Neuronal stem cell (in vitro differentiated cells): ENCODE measurements at regions not wholly inside any gene's neighbourhood (a gene's known extent, or its start where the extent isn't known, plus 50 kb on each side); places are given as distances from the start of the nearest gene placed in this dataset. TPM values are rescaled to one million over a fixed set of nuclear protein-coding genes. Genes with fewer than 3 reads are reported as not detected.

Experiments
- DNase-seq: peaks from one replicate; pipeline ENCODE4 v3.0.0-alpha.2; 2013; ENCODE audit warnings: low spot score
- H2AFZ ChIP-seq: one replicate; pipeline ENCODE4 v1.6.1; 2013; ENCODE audit warnings: mild to moderate bottlenecking, low read length, inconsistent platforms
- H2AK5ac ChIP-seq: 2 replicates; pipeline ENCODE4 v1.6.1; 2013; ENCODE audit warnings: low read depth, mild to moderate bottlenecking, inconsistent platforms, low read length, moderate library complexity, mixed read lengths
- H2BK120ac ChIP-seq: 2 replicates; pipeline ENCODE4 v1.6.1; 2013; ENCODE audit warnings: low read depth, mild to moderate bottlenecking, inconsistent platforms, low read length, moderate library complexity, mixed read lengths
- H2BK12ac ChIP-seq: one replicate; pipeline ENCODE4 v1.6.1; 2013; ENCODE audit warnings: low read length, inconsistent platforms
- H2BK15ac ChIP-seq: 2 replicates; pipeline ENCODE4 v1.6.1; 2013; ENCODE audit warnings: mild to moderate bottlenecking, low read length, inconsistent platforms, mixed read lengths
- H2BK5ac ChIP-seq: one replicate; pipeline ENCODE4 v1.6.1; 2013; ENCODE audit warnings: inconsistent platforms, mild to moderate bottlenecking, low read length, moderate library complexity
- H3K14ac ChIP-seq: one replicate; pipeline ENCODE4 v1.6.1; 2013; ENCODE audit warnings: low read length, inconsistent platforms
- H3K18ac ChIP-seq: 2 replicates; pipeline ENCODE4 v1.6.1; 2013; ENCODE audit warnings: low read length, inconsistent platforms
- H3K23ac ChIP-seq: 2 replicates; pipeline ENCODE4 v1.6.1; 2013; ENCODE audit warnings: low read depth, mild to moderate bottlenecking, mixed read lengths, low read length, inconsistent platforms; ENCODE audit not compliant: poor library complexity
- H3K27ac ChIP-seq: replicated peaks from 3 replicates; pipeline ENCODE4 v1.5.1; 2013; ENCODE audit warnings: low read length, inconsistent platforms
- H3K27me3 ChIP-seq, 3 experiments: 2 replicates each; pipeline ENCODE4 v1.6.1; 2013; ENCODE audit warnings: low read length in 3 of 3, mild to moderate bottlenecking in 2 of 3, inconsistent platforms in 1 of 3, low read depth in 1 of 3, mixed read lengths in 1 of 3, moderate library complexity in 1 of 3; ENCODE audit not compliant: control insufficient read depth in 3 of 3, insufficient read depth in 3 of 3
- H3K36me3 ChIP-seq, 2 donors: replicated peaks in 1 of 2; 2 replicates each; pipeline ENCODE4 v1.6.1; 2013; ENCODE audit warnings: low read length in 2 of 2; ENCODE audit not compliant: control insufficient read depth in 2 of 2, insufficient read depth in 2 of 2
- H3K4ac ChIP-seq: 2 replicates; pipeline ENCODE4 v1.6.1; 2013; ENCODE audit warnings: inconsistent platforms, mild to moderate bottlenecking, low read length, moderate library complexity
- H3K4me1 ChIP-seq, 2 donors: 1 replicate in 1 of 2; 2 replicates in 1 of 2; pipeline ENCODE4 v1.6.1; 2013; ENCODE audit warnings: low read length in 2 of 2, low read depth in 1 of 2; ENCODE audit not compliant: control insufficient read depth in 2 of 2, insufficient read depth in 1 of 2
- H3K4me2 ChIP-seq: one replicate; pipeline ENCODE4 v1.6.1; 2013; ENCODE audit warnings: mild to moderate bottlenecking, low read length, inconsistent platforms; ENCODE audit not compliant: insufficient read depth, poor library complexity, severe bottlenecking
- H3K4me3 ChIP-seq, 2 donors: 2 replicates each; pipeline ENCODE4 v1.5.1; 2013; ENCODE audit warnings: low read length in 2 of 2, mild to moderate bottlenecking in 2 of 2, inconsistent platforms in 1 of 2, moderate library complexity in 1 of 2
- H3K79me1 ChIP-seq: one replicate; pipeline ENCODE4 v1.6.1; 2013; ENCODE audit warnings: low read depth, mild to moderate bottlenecking, inconsistent platforms, low read length, moderate library complexity
- H3K9ac ChIP-seq: one replicate; pipeline ENCODE4 v1.6.1; 2013; ENCODE audit warnings: mild to moderate bottlenecking, low read depth, low read length, inconsistent platforms; ENCODE audit not compliant: poor library complexity
- H3K9me3 ChIP-seq, 2 donors: replicated peaks in 1 of 2; 2 replicates each; pipeline versions ENCODE3 to v1.6.1; 2013; ENCODE audit warnings: low read length in 2 of 2, mild to moderate bottlenecking in 2 of 2, inconsistent platforms in 1 of 2, low read depth in 1 of 2, mixed read lengths in 1 of 2, moderate library complexity in 1 of 2; ENCODE audit not compliant: control insufficient read depth in 2 of 2, insufficient read depth in 1 of 2
- H4K8ac ChIP-seq: one replicate; pipeline ENCODE4 v1.6.1; 2013; ENCODE audit warnings: low read depth, mild to moderate bottlenecking, inconsistent platforms, low read length, moderate library complexity
- H4K91ac ChIP-seq: one replicate; pipeline ENCODE4 v1.6.1; 2013; ENCODE audit warnings: low read length, low read depth, mild to moderate bottlenecking, inconsistent platforms; ENCODE audit not compliant: poor library complexity
- WGBS, 2 donors: extraction: QIAGEN DNeasy Blood & Tissue Kit; methylation state at CpG; one replicate each; pipeline ENCODE4 v1.1.7; 2013; ENCODE audit warnings: missing lambda C conversion rate in 2 of 2, mixed read lengths in 1 of 2; ENCODE audit not compliant: insufficient read length in 2 of 2, insufficient replicate concordance in 1 of 2; ENCODE audit errors: extremely low coverage in 2 of 2; 5-methylcytosine and 5-hydroxymethylcytosine counted together
- small RNA-seq: library from polyadenylated mRNA; stranded (forward); fragments of <200 nt; extraction: miRNeasy Mini kit (QIAGEN cat#:217004); gene quantifications from one replicate; pipeline ENCODE3, GENCODE V24; 2013; ENCODE audit not compliant: insufficient read depth

DNA sequence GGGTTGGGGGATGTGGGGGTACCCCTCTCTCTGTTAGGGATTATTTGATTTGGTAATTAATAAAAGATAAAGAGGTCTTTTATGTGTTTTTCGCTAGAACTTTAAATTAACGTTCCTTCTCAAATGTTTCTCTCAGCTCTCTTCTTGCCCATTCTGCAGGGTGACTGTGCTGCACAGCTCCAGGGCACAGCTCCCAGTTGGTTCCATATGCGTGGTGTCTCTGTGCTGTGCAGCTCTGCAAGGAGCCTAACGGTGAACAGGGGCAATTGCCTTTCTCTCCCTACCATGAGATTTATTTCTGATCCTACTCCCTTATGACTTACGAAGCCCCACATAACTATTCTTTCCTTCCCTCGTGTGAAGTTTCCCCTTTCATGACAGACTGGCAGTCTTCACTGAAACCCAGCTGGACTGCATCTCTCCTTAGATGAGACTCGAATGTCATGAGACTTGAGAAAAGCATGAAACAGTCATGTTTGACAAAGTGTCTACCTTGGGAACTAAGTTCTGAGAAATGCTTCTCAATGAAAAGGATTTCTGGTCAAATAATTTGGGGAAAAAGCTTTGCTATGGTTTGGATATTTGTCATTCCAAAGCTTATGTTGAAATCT is 50.2 kb upstream of the SPRY1 start:
- WGBS, 2 donors: no CpG with 5 or more reads among the region's 7 CpGs
- H2BK5ac ChIP-seq: no peak overlapping the region

More for the DNA sequence above, 50.2 kb upstream of the SPRY1 start:
- H3K4me2 ChIP-seq: no peak overlapping the region
- peaks cover 16 to 17% of the 10 kb centered on the region in 2 donors for H3K4me1 ChIP-seq
- H3K14ac ChIP-seq: no peak overlapping the region
- no peak overlapping the region for H2AK5ac ChIP-seq
- H3K18ac ChIP-seq: peak overlapping the region; percentile 45
- H2BK15ac ChIP-seq: no peak overlapping the region
- no peak overlapping the region for H3K9ac ChIP-seq
- H3K27ac ChIP-seq: no peak overlapping the region
- H4K91ac ChIP-seq: no peak overlapping the region
- no peaks in the 10 kb centered on the region for H3K27me3 ChIP-seq
- no peak overlapping the region for H4K8ac ChIP-seq
- no peak for DNase-seq
- H3K79me1 ChIP-seq: no peaks in the 10 kb centered on the region
- no peak overlapping the region for H3K4me3 ChIP-seq
- no peak overlapping the region for H2BK120ac ChIP-seq
- no peaks in the 10 kb centered on the region for H3K36me3 ChIP-seq
- H3K23ac ChIP-seq: no peak overlapping the region
- H2BK12ac ChIP-seq: peak overlapping the region; percentile 53
- peaks cover 4% of the 10 kb centered on the region in 2 donors for H3K9me3 ChIP-seq
- peak overlapping the region; percentile 42 for H2AFZ ChIP-seq
- H3K4ac ChIP-seq: no peak overlapping the region

Small RNAs in the stretch of these regions (small RNA-seq; reads per million reads assigned to genes)
- gene AC026402.1: not detected
